GM12872 (cell line): ENCODE measurements at regions not wholly inside any gene's neighbourhood (a gene's known extent, or its start where the extent isn't known, plus 50 kb on each side); places are given as distances from the start of the nearest gene placed in this dataset.

Source experiments
- TF ChIP-seq, protein P1 (sequence below): IDR thresholded peaks from 3 replicates; pipeline ENCODE4 v1.5.1; 2011; ENCODE audit warnings: low read depth, mild to moderate bottlenecking, low read length, moderate library complexity; ENCODE audit not compliant: insufficient read depth

DNA sequence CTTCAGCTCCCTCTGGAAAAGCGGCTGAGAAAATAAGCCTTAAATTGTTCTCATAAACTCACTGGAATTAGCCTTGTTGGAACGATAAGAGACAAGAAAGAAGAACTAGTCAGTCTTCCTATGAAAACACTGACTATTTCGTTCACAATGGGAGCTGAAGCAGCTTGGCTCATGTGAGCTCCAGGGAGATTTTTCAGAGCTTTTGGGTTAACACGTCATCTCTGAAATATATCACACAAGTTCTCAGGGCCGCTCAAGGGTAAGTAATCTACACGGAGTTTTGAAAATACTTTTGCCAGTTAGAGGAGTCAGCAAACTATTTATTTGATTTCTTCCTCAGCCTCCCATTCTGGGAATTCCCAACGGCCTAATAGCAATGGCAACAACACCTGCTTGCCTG, 316.2 kb upstream of the MGAT5 start:
- TF ChIP-seq, protein P1, sequence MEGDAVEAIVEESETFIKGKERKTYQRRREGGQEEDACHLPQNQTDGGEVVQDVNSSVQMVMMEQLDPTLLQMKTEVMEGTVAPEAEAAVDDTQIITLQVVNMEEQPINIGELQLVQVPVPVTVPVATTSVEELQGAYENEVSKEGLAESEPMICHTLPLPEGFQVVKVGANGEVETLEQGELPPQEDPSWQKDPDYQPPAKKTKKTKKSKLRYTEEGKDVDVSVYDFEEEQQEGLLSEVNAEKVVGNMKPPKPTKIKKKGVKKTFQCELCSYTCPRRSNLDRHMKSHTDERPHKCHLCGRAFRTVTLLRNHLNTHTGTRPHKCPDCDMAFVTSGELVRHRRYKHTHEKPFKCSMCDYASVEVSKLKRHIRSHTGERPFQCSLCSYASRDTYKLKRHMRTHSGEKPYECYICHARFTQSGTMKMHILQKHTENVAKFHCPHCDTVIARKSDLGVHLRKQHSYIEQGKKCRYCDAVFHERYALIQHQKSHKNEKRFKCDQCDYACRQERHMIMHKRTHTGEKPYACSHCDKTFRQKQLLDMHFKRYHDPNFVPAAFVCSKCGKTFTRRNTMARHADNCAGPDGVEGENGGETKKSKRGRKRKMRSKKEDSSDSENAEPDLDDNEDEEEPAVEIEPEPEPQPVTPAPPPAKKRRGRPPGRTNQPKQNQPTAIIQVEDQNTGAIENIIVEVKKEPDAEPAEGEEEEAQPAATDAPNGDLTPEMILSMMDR, result no peak

DNA sequence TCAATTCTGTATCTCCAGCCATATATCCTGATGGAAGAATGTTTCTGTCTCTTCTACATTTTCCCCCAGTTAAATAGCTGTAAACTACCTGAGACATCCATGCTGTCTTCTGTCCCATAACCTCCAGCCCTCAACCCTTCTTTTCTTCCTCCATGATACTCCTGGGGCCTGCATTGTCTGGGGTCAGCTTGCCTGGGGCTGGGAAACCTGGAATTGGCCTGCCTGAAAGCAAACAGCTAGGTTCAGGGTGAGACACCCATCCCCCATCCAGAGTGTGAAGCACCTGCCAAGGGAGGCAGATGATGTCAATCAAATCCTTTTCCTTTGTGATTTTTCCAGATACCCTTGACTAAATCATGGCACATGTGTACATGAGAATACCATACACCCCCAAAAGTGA, 313.7 kb upstream of the MGAT5 start:
- TF ChIP-seq, protein P1, result no peak

DNA sequence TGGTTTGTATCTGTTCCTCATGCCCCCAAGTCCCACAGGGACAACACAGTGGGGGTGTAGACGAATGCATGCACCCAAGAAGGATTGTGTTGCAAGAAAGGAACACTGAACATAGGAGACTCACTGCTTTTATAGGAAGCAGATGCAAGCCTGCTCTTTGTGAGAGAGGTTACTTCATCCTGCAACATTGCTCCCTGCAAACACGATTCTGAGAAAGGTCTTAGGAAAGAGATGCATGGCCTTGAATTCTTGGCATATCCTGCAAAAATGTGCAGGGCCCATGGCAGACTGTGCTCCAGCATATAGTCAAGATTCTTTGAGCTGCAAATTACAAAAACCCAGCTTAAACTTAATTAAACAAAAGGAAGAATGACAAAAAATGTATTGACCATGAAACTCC, 312.2 kb upstream of the MGAT5 start:
- TF ChIP-seq, protein P1, result no peak

DNA sequence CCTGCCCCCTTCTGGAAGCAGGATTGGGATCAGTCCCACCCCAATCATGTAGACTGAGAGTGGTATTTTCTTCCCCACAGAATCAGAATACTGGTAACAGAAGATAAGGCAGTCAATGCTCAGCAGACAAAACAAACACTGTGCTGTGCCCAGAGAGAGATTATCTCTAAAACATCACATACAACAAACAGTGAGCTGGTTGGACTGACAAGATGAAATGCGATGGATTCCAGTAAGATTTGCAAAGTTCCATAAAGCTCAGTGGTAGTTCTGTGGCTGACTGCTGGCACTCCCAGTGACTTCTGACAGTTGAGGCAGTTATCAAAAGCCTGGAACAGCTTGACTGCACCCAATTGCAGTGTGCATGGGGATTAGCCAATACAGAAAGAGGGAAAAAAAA, 311.5 kb upstream of the MGAT5 start:
- TF ChIP-seq, protein P1, result no peak

DNA sequence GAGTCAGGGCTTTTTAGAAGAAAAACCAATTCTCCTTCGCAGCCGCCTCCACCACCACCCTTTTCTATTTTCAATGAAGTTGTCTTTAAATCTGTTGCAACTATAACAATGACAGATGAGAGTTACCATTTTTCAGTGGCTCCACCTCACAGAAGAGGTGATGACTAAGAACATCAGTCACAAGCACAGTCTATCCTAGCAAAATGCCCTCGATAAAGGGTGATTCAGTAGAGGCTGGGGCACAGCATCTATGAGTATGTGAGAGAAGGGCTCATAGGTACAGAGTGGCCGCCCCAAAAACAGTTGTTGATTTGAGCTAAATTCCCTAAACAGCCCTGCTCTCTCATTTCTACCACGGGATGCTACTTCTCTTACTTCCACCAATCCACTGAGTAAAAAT, 310.8 kb upstream of the MGAT5 start:
- TF ChIP-seq, protein P1, result no peak

DNA sequence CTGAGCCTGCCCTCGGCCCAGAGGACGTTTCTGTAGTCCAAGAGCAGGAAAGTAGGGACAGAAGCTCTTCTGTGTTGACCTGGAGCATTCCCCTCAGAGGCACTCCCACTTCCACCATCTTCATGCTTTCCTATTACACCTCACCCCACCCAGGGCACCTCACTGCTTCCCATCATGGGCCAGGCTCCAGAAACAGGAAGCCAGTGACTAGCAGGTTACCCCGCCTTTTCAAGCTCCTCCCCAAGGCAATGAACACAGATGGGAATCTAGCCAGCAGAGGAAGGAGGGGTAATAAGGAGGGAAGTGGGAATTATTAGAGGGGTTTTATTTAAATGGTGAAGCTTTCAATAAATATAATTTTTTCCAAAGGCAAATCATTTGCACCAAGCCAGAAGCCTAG, 308.8 kb upstream of the MGAT5 start:
- TF ChIP-seq, protein P1, result no peak

DNA sequence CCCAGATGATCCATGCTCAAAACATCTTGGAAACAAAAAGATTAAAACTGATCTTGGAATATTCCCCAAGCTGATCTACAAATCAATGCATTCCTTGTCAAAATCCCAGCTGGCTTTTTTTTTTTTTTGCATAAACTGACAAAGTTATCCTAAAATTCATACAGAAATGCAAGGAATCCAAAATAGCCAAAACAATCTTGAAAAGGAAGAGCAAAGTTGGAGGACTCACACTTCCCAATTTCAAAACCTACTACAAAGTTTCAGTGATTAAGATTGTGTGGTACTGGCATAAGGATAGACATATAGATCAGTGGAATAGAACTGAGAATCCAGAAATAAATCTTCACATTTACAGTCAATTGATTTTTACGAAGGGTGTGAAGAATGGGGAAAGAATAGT, 306.8 kb upstream of the MGAT5 start:
- TF ChIP-seq, protein P1, result no peak
